IPS-20b (cell line): ENCODE measurements at regions not wholly inside any gene's neighbourhood (a gene's known extent, or its start where the extent isn't known, plus 50 kb on each side); places are given as distances from the start of the nearest gene placed in this dataset.

ENCODE experiments used
- H3K27ac ChIP-seq: one replicate; pipeline ENCODE4 v1.5.1; 2013; ENCODE audit warnings: low read length
- H3K27me3 ChIP-seq: 2 replicates; pipeline ENCODE4 v1.6.1; 2013; ENCODE audit warnings: mild to moderate bottlenecking, low read length, inconsistent platforms; ENCODE audit not compliant: insufficient read depth
- H3K36me3 ChIP-seq: 2 replicates; pipeline ENCODE4 v1.6.1; 2013; ENCODE audit warnings: low read depth, mild to moderate bottlenecking, inconsistent platforms, low read length, moderate library complexity; ENCODE audit not compliant: insufficient read depth
- H3K4me1 ChIP-seq: 2 replicates; pipeline ENCODE4 v1.6.1; 2013; ENCODE audit warnings: mild to moderate bottlenecking, control low read depth, inconsistent platforms, low read length, moderate library complexity; ENCODE audit not compliant: insufficient read depth
- H3K4me3 ChIP-seq: 2 replicates; pipeline ENCODE4 v1.5.1; 2013; ENCODE audit warnings: mild to moderate bottlenecking, low read length, inconsistent platforms
- H3K9ac ChIP-seq: 2 replicates; pipeline ENCODE4 v1.6.1; 2013; ENCODE audit warnings: low read depth, mild to moderate bottlenecking, inconsistent platforms, low read length, moderate library complexity
- H3K9me3 ChIP-seq: 2 replicates; pipeline ENCODE4 v1.6.1; 2013; ENCODE audit warnings: mild to moderate bottlenecking, low read depth, low read length, inconsistent platforms; ENCODE audit not compliant: insufficient read depth

- H3K9me3 ChIP-seq, result no peaks in the 10 kb centered on the region
- H3K27ac ChIP-seq, result no peak overlapping the region
- no peak overlapping the region for H3K4me3 ChIP-seq
- no peaks in the 10 kb centered on the region for H3K27me3 ChIP-seq
- H3K4me1 ChIP-seq, result peaks cover 12% of the 10 kb centered on the region; the same call in 1 of the 2 replicates
- no peaks in the 10 kb centered on the region for H3K36me3 ChIP-seq
- no peak overlapping the region; the same call in 1 of the 2 replicates for H3K9ac ChIP-seq
These were observed 121.9 kb upstream of the ODAD2 start for GRCh38 chr10:28120795-28121194.

- no peak overlapping the region for H3K4me3 ChIP-seq
- peak overlapping the region; percentile 10 for H3K9ac ChIP-seq
- no peaks in the 10 kb centered on the region for H3K9me3 ChIP-seq
- no peak overlapping the region for H3K27ac ChIP-seq
- H3K4me1 ChIP-seq, result peaks cover 12% of the 10 kb centered on the region; the same call in 1 of the 2 replicates
- H3K36me3 ChIP-seq, result no peaks in the 10 kb centered on the region
- no peaks in the 10 kb centered on the region for H3K27me3 ChIP-seq
These were observed 121.3 kb upstream of the ODAD2 start for GRCh38 chr10:28120043-28120749.

DNA sequence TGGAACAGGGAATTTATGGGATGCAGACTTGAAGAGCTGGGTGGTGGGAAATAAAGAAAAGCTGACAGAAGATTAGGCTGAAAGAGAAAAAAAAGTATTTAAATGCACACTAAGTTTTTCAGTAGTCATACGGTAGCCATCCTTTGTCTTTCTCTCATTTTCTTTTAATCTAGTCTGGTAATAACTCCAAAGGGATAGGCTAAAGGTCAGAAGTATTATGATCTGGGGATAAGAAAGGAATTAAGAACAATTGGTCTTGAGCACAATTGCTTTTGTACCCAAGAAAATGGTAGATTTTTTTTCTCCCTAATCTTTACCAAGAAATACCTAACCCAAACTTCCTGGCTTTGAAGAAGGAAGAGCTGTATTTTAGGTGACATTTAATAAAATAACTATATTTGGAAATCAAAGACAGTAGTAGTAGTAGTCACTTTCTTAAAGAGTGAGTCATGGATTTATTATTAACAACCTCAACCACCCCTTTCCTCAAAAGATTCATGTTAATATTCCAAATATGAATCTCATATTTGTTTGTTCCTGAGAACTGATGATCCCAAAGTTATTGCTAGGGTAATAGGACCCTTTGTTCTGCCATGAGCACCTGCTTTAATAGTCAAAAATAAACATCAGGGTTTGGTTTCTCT is 120.2 kb upstream of the ODAD2 start:
- H3K36me3 ChIP-seq, result no peaks in the 10 kb centered on the region
- no peaks in the 10 kb centered on the region for H3K9me3 ChIP-seq
- no peak overlapping the region for H3K9ac ChIP-seq
- H3K4me1 ChIP-seq, result peaks cover 12% of the 10 kb centered on the region; the same call in 1 of the 2 replicates
- no peak overlapping the region for H3K4me3 ChIP-seq
- H3K27me3 ChIP-seq, result no peaks in the 10 kb centered on the region
- no peak overlapping the region for H3K27ac ChIP-seq

GRCh38 chr10:28113202-28113601 is 114.3 kb upstream of the ODAD2 start:
- Histone ChIP-seq H3K4me3 (no peak overlapping the region), H3K9ac (no peak overlapping the region), H3K27ac (no peak overlapping the region), H3K4me1 (no peaks in the 10 kb centered on the region; the same call in 1 of the 2 replicates), H3K9me3 (no peaks in the 10 kb centered on the region), H3K27me3 (no peaks in the 10 kb centered on the region), H3K36me3 (no peaks in the 10 kb centered on the region)

DNA sequence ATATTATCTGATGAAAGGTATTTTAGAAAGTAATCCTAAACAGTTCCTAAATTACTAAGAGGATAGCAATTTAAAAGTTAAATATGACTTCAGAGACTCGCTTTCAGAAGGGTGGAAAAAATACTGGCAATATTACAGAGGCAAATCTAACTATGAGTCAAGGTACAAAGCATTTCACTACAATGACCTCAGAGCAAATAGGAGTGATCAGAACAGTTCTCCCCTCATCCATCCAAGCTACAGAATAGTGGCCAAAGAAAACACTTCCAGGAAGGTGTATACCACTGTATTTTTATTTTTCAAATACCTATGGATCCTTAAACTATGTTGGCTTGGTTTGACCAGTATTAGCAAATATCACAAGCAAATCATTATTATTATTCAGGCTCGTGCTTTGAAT is 112.8 kb upstream of the ODAD2 start:
- H3K27me3 ChIP-seq, result no peaks in the 10 kb centered on the region
- H3K9me3 ChIP-seq, result no peaks in the 10 kb centered on the region
- no peak overlapping the region for H3K4me3 ChIP-seq
- H3K9ac ChIP-seq, result no peak overlapping the region
- no peaks in the 10 kb centered on the region; the same call in 1 of the 2 replicates for H3K4me1 ChIP-seq
- H3K36me3 ChIP-seq, result no peaks in the 10 kb centered on the region
- H3K27ac ChIP-seq, result no peak overlapping the region

- H3K9me3 ChIP-seq, result no peaks in the 10 kb centered on the region
- H3K36me3 ChIP-seq, result no peaks in the 10 kb centered on the region
- H3K27ac ChIP-seq, result no peak overlapping the region
- no peaks in the 10 kb centered on the region for H3K27me3 ChIP-seq
- no peaks in the 10 kb centered on the region for H3K4me1 ChIP-seq
- H3K9ac ChIP-seq, result no peak overlapping the region
- H3K4me3 ChIP-seq, result no peak overlapping the region
These were observed 106.7 kb upstream of the ODAD2 start for GRCh38 chr10:28105561-28105960.

GRCh38 chr10:28097633-28098032 is 98.8 kb upstream of the ODAD2 start:
- no peaks in the 10 kb centered on the region for H3K4me1 ChIP-seq
- H3K4me3 ChIP-seq, result no peak overlapping the region
- no peaks in the 10 kb centered on the region for H3K36me3 ChIP-seq
- H3K27ac ChIP-seq, result no peak overlapping the region
- no peaks in the 10 kb centered on the region for H3K27me3 ChIP-seq
- H3K9me3 ChIP-seq, result no peaks in the 10 kb centered on the region
- no peak overlapping the region for H3K9ac ChIP-seq

DNA sequence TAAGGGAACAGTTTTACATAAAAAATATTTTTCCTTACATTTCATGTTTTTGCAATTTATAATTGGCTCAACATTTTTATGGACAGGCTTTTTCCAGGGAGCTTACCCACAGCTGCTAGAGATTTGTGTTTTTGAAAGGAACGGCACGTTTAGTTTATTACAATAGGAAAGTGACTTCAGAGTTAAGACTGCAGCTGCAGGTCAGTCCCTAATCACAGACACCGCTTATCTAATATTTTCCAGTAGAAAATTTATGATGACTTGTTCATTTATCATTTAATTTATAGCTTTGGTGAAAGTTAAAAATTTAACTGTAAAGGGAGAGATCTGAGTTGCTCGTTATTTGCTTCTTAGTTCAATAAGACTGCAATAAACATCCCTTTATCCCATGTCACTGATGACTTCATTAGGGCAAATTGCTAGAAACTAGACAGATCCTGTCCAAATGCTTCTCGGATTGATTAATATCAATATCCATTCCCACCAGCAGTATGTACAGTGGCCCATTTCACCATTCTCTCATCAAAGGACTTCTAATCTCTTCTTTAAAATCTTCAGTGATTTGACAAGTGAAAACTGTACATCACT is 97.0 kb upstream of the ODAD2 start:
- Histone ChIP-seq H3K4me3 (no peak overlapping the region), H3K9me3 (no peaks in the 10 kb centered on the region), H3K27me3 (no peaks in the 10 kb centered on the region), H3K27ac (no peak overlapping the region), H3K4me1 (no peaks in the 10 kb centered on the region), H3K36me3 (no peaks in the 10 kb centered on the region), H3K9ac (no peak overlapping the region)

DNA sequence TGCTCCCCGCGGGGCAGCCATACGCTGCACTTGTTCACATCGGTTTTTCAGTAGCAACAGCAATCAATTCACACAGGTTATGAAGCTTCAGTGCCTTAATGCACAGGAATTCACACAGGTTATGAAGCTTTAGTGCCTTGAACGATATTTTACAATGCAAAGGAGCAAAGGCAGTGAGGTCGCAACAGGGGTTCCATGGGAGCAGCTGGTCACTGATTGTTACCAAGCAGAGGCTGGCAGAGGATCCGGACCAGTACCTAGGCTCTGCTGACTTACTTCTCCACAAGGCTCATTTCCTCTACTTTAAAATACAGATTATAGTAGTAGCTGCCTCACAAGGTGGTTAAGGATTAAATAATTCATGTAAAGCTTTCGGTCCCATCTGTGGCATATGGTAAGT is 95.2 kb upstream of the ODAD2 start:
- no peaks in the 10 kb centered on the region for H3K27me3 ChIP-seq
- H3K36me3 ChIP-seq, result no peaks in the 10 kb centered on the region
- H3K27ac ChIP-seq, result no peak overlapping the region

DNA sequence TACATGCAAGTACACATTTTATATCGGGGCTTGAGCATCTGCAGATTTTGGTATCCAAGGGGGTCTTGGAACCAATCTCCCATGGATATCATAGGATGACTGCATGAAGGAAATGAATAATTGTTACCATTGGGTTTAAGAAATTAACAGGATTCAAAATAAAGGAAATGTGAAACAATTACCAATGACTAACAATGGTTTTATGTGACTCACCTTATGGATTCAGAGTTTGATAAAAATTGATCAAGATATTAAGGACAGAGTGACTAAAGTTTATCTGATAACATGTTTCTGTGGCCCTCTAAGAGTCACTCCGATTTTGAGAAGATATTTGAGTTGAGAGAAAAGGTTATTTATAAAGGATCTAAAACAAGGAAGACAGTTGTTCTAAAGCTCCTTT is 93.0 kb upstream of the ODAD2 start:
- no peaks in the 10 kb centered on the region for H3K27me3 ChIP-seq

More for the DNA sequence above, 95.2 kb upstream of the ODAD2 start:
- Histone ChIP-seq H3K4me3 (no peak overlapping the region), H3K9ac (no peak overlapping the region), H3K9me3 (no peaks in the 10 kb centered on the region), H3K4me1 (no peaks in the 10 kb centered on the region)

DNA sequence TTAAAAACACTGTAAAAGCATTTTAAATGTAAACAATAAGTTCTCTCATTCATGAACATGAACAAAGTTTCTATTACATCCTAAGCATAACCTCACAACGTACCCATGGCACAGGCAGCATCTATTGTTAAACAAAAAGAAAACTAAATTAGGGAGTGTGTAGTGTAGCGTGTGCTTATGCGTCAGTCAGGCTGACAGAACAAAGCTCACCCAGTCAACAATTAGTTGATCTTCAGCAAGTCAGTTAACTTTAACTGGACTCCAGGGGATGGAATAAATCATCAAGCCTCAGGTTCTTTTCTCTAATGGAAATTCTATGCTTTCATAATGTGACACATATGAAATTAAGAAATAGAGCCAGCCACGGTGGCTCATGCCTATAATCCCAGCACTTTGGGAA is 91.6 kb upstream of the ODAD2 start:
- Histone ChIP-seq H3K36me3 (no peaks in the 10 kb centered on the region), H3K9ac (no peak overlapping the region), H3K27me3 (no peaks in the 10 kb centered on the region), H3K4me1 (no peaks in the 10 kb centered on the region), H3K9me3 (no peaks in the 10 kb centered on the region), H3K4me3 (no peak overlapping the region), H3K27ac (no peak overlapping the region)

More for the DNA sequence above, 93.0 kb upstream of the ODAD2 start:
- Histone ChIP-seq H3K4me1 (no peaks in the 10 kb centered on the region), H3K4me3 (no peak overlapping the region), H3K9me3 (no peaks in the 10 kb centered on the region), H3K36me3 (no peaks in the 10 kb centered on the region), H3K27ac (no peak overlapping the region), H3K9ac (no peak overlapping the region)

DNA sequence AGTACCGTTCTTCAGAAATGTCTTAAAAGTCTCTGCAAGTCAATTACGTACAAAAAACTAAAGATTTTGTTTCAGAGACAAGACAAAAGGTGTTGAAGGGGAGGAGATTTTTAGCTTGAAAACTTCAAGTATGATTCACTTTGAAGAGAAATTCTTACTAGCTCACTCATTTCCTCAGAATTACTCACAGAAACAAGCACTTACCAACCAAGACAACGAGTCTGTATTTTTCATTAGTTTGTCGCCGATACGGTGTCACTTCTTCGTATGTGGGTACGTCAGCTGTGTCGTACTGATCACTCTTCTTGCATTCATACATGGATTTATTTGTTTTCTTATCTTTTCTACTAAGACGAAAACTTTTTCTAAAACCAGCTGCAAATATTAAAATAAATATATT is 90.6 kb upstream of the ODAD2 start:
- H3K27ac ChIP-seq, result no peak overlapping the region

More for the DNA sequence above, 90.6 kb upstream of the ODAD2 start:
- H3K9ac ChIP-seq, result no peak overlapping the region
- H3K27me3 ChIP-seq, result no peaks in the 10 kb centered on the region
- H3K4me3 ChIP-seq, result no peak overlapping the region
- H3K9me3 ChIP-seq, result no peaks in the 10 kb centered on the region
- no peaks in the 10 kb centered on the region for H3K36me3 ChIP-seq
- no peaks in the 10 kb centered on the region for H3K4me1 ChIP-seq
